ENCODE measurements at regions not wholly inside any gene's neighbourhood (a gene's known extent, or its start where the extent isn't known, plus 50 kb on each side); places are given as distances from the start of the nearest gene placed in this dataset.

DNA sequence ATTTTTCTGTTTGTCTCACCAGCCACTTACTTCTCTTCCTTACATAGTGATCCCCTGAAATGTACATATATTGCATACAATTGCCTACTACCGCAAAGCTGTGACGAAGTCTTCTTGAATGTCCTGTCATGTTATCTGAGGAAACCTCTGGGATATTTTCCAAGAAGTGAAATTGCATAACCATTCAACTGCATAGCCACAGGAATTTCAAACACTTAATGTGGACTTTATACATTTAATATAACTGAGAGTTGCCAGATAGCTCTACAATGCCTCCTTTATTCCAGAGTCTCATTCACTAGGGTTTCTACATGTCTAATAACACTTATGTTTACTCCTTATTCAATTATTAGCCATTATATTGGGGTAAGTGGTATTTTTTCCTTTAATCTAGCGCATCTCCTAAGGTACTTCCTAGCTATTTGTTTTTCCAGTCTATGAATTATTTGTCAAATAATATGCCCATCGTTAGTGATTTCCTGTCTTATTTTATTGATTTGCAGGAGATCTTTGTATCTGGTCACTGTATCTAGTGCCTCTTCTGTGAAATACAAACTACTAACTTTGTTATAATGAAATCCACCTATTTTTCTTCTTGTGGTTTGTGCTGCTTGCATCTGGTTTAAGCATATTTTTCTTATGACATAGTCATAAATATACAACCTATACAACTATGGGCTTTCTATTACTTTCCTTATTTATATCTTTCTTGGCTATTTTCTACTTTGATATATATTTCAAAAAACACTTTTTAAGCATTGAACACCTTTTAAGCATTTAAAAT lies 69.2 kb upstream of the GRID2 start:
- DNase-seq (no peak), ATAC-seq (no peak)
- no peak overlapping the region for H3K4me3 ChIP-seq
- no peaks in the 10 kb centered on the region for H3K27me3 ChIP-seq
- TF ChIP-seq, protein P1, sequence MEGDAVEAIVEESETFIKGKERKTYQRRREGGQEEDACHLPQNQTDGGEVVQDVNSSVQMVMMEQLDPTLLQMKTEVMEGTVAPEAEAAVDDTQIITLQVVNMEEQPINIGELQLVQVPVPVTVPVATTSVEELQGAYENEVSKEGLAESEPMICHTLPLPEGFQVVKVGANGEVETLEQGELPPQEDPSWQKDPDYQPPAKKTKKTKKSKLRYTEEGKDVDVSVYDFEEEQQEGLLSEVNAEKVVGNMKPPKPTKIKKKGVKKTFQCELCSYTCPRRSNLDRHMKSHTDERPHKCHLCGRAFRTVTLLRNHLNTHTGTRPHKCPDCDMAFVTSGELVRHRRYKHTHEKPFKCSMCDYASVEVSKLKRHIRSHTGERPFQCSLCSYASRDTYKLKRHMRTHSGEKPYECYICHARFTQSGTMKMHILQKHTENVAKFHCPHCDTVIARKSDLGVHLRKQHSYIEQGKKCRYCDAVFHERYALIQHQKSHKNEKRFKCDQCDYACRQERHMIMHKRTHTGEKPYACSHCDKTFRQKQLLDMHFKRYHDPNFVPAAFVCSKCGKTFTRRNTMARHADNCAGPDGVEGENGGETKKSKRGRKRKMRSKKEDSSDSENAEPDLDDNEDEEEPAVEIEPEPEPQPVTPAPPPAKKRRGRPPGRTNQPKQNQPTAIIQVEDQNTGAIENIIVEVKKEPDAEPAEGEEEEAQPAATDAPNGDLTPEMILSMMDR (IDR thresholded peaks at IDR 0.05): no peak
- H3K27ac ChIP-seq: no peak overlapping the region
- H3K9me3 ChIP-seq: peaks cover 0 to 8% (median 0%) of the 10 kb centered on the region in 11 donors
- H3K4me1 ChIP-seq: peaks cover 0 to 3% (median 0%) of the 10 kb centered on the region in 9 donors
- H3K36me3 ChIP-seq: no peaks in the 10 kb centered on the region
- 22 to 39% methylated on average over 4 of the region's 4 CpGs for WGBS, 2 donors
- intact Hi-C loops (cut with DNase I): no loop called here

DNA sequence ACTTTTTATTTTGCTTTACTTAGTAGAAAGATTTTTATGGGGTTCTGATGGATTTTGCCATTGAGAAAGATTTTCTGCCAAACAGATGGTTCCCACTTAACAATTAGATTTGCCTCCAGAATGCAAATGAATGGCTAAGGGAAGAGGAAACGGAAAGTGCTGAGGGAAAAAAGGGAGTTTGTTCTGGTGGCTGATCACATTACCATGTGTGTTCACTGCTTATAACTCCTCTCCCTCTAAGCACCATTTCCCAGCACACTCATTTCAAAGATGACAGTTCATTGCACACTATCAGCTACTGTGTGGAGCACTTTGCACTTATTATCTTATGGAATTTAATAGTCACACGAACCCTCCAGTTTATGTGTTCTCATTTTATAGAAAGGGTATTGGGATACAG lies 68.0 kb upstream of the GRID2 start:
- DNase-seq: no peak
- TF ChIP-seq, protein P1 (IDR thresholded peaks at IDR 0.05): no peak
- intact Hi-C loops (cut with DNase I): no loop called here
- Histone ChIP-seq H3K27me3 (no peaks in the 10 kb centered on the region), H3K36me3 (no peaks in the 10 kb centered on the region), H3K27ac (no peak overlapping the region), H3K4me3 (no peak overlapping the region), H3K4me1 (peaks cover 0 to 3% (median 0%) of the 10 kb centered on the region in 9 donors), H3K9me3 (peaks cover 0 to 19% (median 0%) of the 10 kb centered on the region in 11 donors)
- no peak for ATAC-seq
- WGBS, 2 donors: 20 to 23% methylated on average over 2 of the region's 2 CpGs

DNA sequence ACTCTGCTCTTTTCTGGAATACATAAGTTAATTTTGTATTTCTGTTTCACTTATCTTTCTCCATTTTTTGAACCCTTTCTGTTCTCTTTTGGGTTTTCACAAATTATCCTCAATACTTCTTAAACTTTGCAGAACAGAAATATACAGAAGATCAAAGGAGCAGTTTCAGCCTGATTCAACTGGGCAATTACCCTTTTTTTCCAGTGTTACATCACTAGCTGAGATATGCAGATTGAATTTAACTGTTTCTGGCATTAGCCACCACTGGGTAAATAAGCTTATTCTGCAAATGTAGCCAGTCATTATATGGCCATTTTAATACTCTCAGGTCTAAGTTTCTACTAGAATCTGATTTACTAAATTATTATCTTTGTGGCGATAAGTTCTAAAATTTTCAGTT lies 66.9 kb upstream of the GRID2 start:
- intact Hi-C loops (cut with DNase I): no loop called here
- TF ChIP-seq, protein P1 (IDR thresholded peaks at IDR 0.05): no peak

DNA sequence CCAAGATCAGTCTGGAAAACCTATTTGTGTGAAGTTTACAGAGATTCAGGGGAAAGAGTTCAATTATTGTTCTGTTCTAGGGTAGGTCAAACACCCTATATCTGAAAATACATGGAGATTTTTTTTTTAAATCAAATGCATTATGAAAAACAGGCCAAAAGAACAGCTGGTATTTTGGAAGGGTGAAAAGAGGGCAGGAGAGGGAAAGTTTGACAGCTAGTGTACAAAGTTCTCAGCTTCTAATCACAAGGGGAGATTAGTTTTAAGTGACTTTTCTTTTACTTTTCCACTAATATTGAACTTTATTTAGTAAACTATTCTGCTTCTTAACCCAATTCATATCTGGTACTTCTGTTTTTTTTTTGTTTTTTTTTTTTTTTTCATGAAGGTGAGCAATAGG lies 66.2 kb upstream of the GRID2 start:
- H3K27ac ChIP-seq: no peak overlapping the region
- H3K27me3 ChIP-seq: no peaks in the 10 kb centered on the region
- H3K36me3 ChIP-seq: no peaks in the 10 kb centered on the region
- peaks cover 0 to 20% (median 0%) of the 10 kb centered on the region in 11 donors for H3K9me3 ChIP-seq
- intact Hi-C loops (cut with DNase I): no loop called here
- H3K4me1 ChIP-seq: peaks cover 0 to 3% (median 0%) of the 10 kb centered on the region in 9 donors
- DNase-seq (no peak), ATAC-seq (no peak)
- no peak overlapping the region for H3K4me3 ChIP-seq
- TF ChIP-seq, protein P1 (IDR thresholded peaks at IDR 0.05): no peak

More for the DNA sequence above, 66.9 kb upstream of the GRID2 start:
- 89 to 93% methylated on average over 1 of the region's 1 CpG for WGBS, 2 donors
- Histone ChIP-seq H3K9me3 (peaks cover 0 to 20% (median 0%) of the 10 kb centered on the region in 11 donors), H3K27me3 (no peaks in the 10 kb centered on the region), H3K4me3 (no peak overlapping the region), H3K27ac (no peak overlapping the region), H3K4me1 (peaks cover 0 to 3% (median 0%) of the 10 kb centered on the region in 9 donors), H3K36me3 (no peaks in the 10 kb centered on the region)
- no peak for DNase-seq
- no peak for ATAC-seq
